ENCODE measurements at regions not wholly inside any gene's neighbourhood (a gene's known extent, or its start where the extent isn't known, plus 50 kb on each side); places are given as distances from the start of the nearest gene placed in this dataset.

- WGBS (ENCODE audit: insufficient coverage, low coverage, missing lambda C conversion rate): 14% methylated on average over 1 of the region's 4 CpGs
- Histone ChIP-seq H4K20me1 (replicated peaks; ENCODE audit: control insufficient read depth, insufficient read depth, low read length) (no peaks in the 10 kb centered on the region), H3K4me1 (replicated peaks in 1 of 2; ENCODE audit: control insufficient read depth in 2 of 2, insufficient read depth in 2 of 2, low read length in 2 of 2) (peaks cover 0 to 5% of the 10 kb centered on the region in 2 experiments; a peak in 1 of 5 replicates), H3K4me3 (no peak overlapping the region), H3K27ac (ENCODE audit: extremely low read depth, low read depth, low read length) (no peak overlapping the region), H3K9me3 (replicated peaks; ENCODE audit: control insufficient read depth, insufficient read depth, low read depth, low read length) (no peaks in the 10 kb centered on the region), H3K27me3 (ENCODE audit: control insufficient read depth in 2 of 2, insufficient read depth in 2 of 2, low read length in 2 of 2) (no peaks in the 10 kb centered on the region), H3K79me2 (ENCODE audit: control insufficient read depth, insufficient read depth, low read length) (no peaks in the 10 kb centered on the region), H3K9me1 (ENCODE audit: control insufficient read depth, insufficient read depth, low read length) (no peaks in the 10 kb centered on the region), H3K36me3 (ENCODE audit: control insufficient read depth, insufficient read depth, low read length) (no peaks in the 10 kb centered on the region), H2AFZ (ENCODE audit: low read depth, low read length) (no peak overlapping the region), H3K9ac (ENCODE audit: insufficient read depth in 1 of 2, low read depth in 2 of 2, low read length in 2 of 2) (no peak overlapping the region), H3K4me2 (ENCODE audit: insufficient read depth, low read length) (no peak overlapping the region)
- intact Hi-C loops (cut with micrococcal nuclease): no loop called here
- ChIA-PET CTCF (ENCODE audit: low intra/inter-chr PET ratio) (no interaction called here), POLR2A (no interaction called here)
- TF ChIP-seq PCBP2 (IDR thresholded peaks at IDR 0.05; ENCODE audit: low read depth, low read length, poor library complexity, severe bottlenecking) (no peak), CBFA2T3 (IDR thresholded peaks at IDR 0.05) (peak; percentile 21; the same call in 1 of the 2 replicates), HINFP (tag; conservative IDR thresholded peaks at IDR 0.05; ENCODE audit: low read depth) (no peak), USF2 (CRISPR knock-in tag; IDR thresholded peaks at IDR 0.05) (no peak)
- FAIRE-seq (no peak), DNase-seq (ENCODE audit: extremely low read depth in 1 of 4, low spot score in 3 of 4) (no peak), ATAC-seq (no peak)
- in situ Hi-C loops (cut with MboI): no loop called here
- no TSS peak for BruUV-seq (replicated peaks)
Measured at GRCh38 chr3:139263798-139264197, 80.0 kb upstream of the MRPS22 start.
